Right atrium auricular region (tissue), 2 donors: ENCODE measurements at regions not wholly inside any gene's neighbourhood (a gene's known extent, or its start where the extent isn't known, plus 50 kb on each side); places are given as distances from the start of the nearest gene placed in this dataset.

ENCODE experiments used
- DNase-seq: peaks from one replicate; pipeline ENCODE4 v3.0.0-alpha.2; 2019; ENCODE audit warnings: low spot score
- H3K27ac ChIP-seq, 2 donors: fragments of 200-600 bp; sonication (generic); 1 replicate in 1 of 2; 2 replicates in 1 of 2; pipeline ENCODE4 v1.5.1; 2016 to 2019
- H3K27me3 ChIP-seq, 2 donors: fragments of 200-600 bp; sonication (generic); one replicate each; pipeline versions ENCODE4 v1.5.1 to v1.6.0; 2017 to 2019
- H3K36me3 ChIP-seq: fragments of 200-600 bp; sonication (generic); one replicate; pipeline ENCODE4 v1.5.1; 2016
- H3K4me1 ChIP-seq, 2 donors: fragments of 200-600 bp; sonication (generic); one replicate each; pipeline versions ENCODE4 v1.5.1 to v1.6.0; 2017 to 2019
- H3K4me3 ChIP-seq, 2 donors: fragments of 200-600 bp; sonication (generic); 1 replicate in 1 of 2; 2 replicates in 1 of 2; pipeline ENCODE4 v1.5.1; 2017 to 2019; ENCODE audit warnings: mild to moderate bottlenecking in 1 of 2, moderate library complexity in 1 of 2
- H3K9me3 ChIP-seq, 2 donors: fragments of 200-600 bp; sonication (generic); one replicate each; pipeline ENCODE4 v1.5.1; 2019
- CTCF ChIP-seq, 2 donors: fragments of 200-600 bp; sonication (generic); IDR thresholded peaks; one replicate each; pipeline ENCODE4 v1.5.1; 2019; ENCODE audit warnings: antibody characterized with exemption in 2 of 2

GRCh38 chr5:88488561-88488960, 219.9 kb upstream of the TMEM161B start:
- DNase-seq = no peak
- Histone ChIP-seq H3K27me3 (no peaks in the 10 kb centered on the region), H3K4me1 (no peaks in the 10 kb centered on the region), H3K9me3 (no peaks in the 10 kb centered on the region), H3K27ac (no peak overlapping the region), H3K36me3 (no peaks in the 10 kb centered on the region), H3K4me3 (no peak overlapping the region)
- no peak for TF ChIP-seq CTCF (IDR thresholded peaks at IDR 0.05)

- Histone ChIP-seq H3K4me3 (no peak overlapping the region), H3K9me3 (no peaks in the 10 kb centered on the region), H3K27me3 (no peaks in the 10 kb centered on the region), H3K36me3 (no peaks in the 10 kb centered on the region), H3K4me1 (no peaks in the 10 kb centered on the region), H3K27ac (no peak overlapping the region)
- no peak for DNase-seq
- no peak for TF ChIP-seq CTCF (IDR thresholded peaks at IDR 0.05)
Measured at GRCh38 chr5:88488130-88488529, 219.5 kb upstream of the TMEM161B start.

GRCh38 chr5:88487066-88487465, 218.4 kb upstream of the TMEM161B start:
- Histone ChIP-seq H3K27ac (no peak overlapping the region), H3K4me3 (no peak overlapping the region), H3K9me3 (no peaks in the 10 kb centered on the region), H3K4me1 (no peaks in the 10 kb centered on the region), H3K36me3 (no peaks in the 10 kb centered on the region), H3K27me3 (no peaks in the 10 kb centered on the region)
- DNase-seq = no peak
- no peak for TF ChIP-seq CTCF (IDR thresholded peaks at IDR 0.05)

- no peak for DNase-seq
- H3K36me3 ChIP-seq = no peaks in the 10 kb centered on the region
- no peak overlapping the region for H3K27ac ChIP-seq
- H3K9me3 ChIP-seq = no peaks in the 10 kb centered on the region
- TF ChIP-seq CTCF (IDR thresholded peaks at IDR 0.05) = no peak
- no peaks in the 10 kb centered on the region for H3K27me3 ChIP-seq
- H3K4me1 ChIP-seq = no peaks in the 10 kb centered on the region
- H3K4me3 ChIP-seq = no peak overlapping the region
Measured at GRCh38 chr5:88486431-88486830, 217.8 kb upstream of the TMEM161B start.

GRCh38 chr5:88485531-88485930, 216.9 kb upstream of the TMEM161B start:
- Histone ChIP-seq H3K4me1 (no peaks in the 10 kb centered on the region), H3K27me3 (no peaks in the 10 kb centered on the region), H3K27ac (no peak overlapping the region), H3K9me3 (no peaks in the 10 kb centered on the region), H3K4me3 (no peak overlapping the region), H3K36me3 (no peaks in the 10 kb centered on the region)
- no peak for TF ChIP-seq CTCF (IDR thresholded peaks at IDR 0.05)
- no peak for DNase-seq

GRCh38 chr5:88483964-88484672, 215.5 kb upstream of the TMEM161B start:
- no peak overlapping the region for H3K4me3 ChIP-seq
- H3K4me1 ChIP-seq = no peaks in the 10 kb centered on the region
- DNase-seq = no peak

More at GRCh38 chr5:88483964-88484672, 215.5 kb upstream of the TMEM161B start:
- TF ChIP-seq CTCF (IDR thresholded peaks at IDR 0.05) = no peak
- Histone ChIP-seq H3K9me3 (no peaks in the 10 kb centered on the region), H3K27ac (no peak overlapping the region), H3K27me3 (no peaks in the 10 kb centered on the region), H3K36me3 (no peaks in the 10 kb centered on the region)
